OCI-LY7 (cell line): ENCODE measurements at regions not wholly inside any gene's neighbourhood (a gene's known extent, or its start where the extent isn't known, plus 50 kb on each side); places are given as distances from the start of the nearest gene placed in this dataset.

Source experiments
- BruUV-seq: library from RNA; stranded (reverse); fragments of 400-500 nt; replicated peaks from 2 replicates; lab custom pipeline; 2021; lab: Mats Ljungman, UMichigan
- CTCF ChIA-PET: fragments of 300-600 bp; sonication (Branson Sonifier 250); formaldehyde crosslinking; loops from one replicate; lab custom pipeline; 2022; ENCODE audit warnings: antibody characterized with exemption; ENCODE audit not compliant: unreplicated experiment; lab: Charles Lee
- POLR2A ChIA-PET: fragments of 300-600 bp; sonication (Branson Sonifier 250); formaldehyde crosslinking; loops from one replicate; lab custom pipeline; 2022; ENCODE audit warnings: antibody characterized with exemption; lab: Charles Lee
- DNase-seq: peaks from one replicate; pipeline ENCODE4 v3.0.0-alpha.2; 2015; ENCODE audit warnings: low spot score
- H2AFZ ChIP-seq: fragments of 200-600 bp; sonication (generic), shearing (Covaris generic); 2 replicates; pipeline ENCODE4 v1.6.1; 2014; ENCODE audit warnings: mild to moderate bottlenecking, antibody characterized with exemption, low read length, moderate library complexity
- H3K27ac ChIP-seq: fragments of 200-600 bp; sonication (generic); 2 replicates; pipeline ENCODE4 v1.5.1; 2014; ENCODE audit warnings: mixed run types, low read depth, mild to moderate bottlenecking, moderate library complexity, low read length, inconsistent platforms; ENCODE audit not compliant: poor library complexity, severe bottlenecking
- H3K36me3 ChIP-seq: fragments of 200-600 bp; sonication (generic); 2 replicates; pipeline ENCODE4 v1.6.1; 2014; ENCODE audit warnings: mild to moderate bottlenecking, antibody characterized with exemption, low read length, moderate library complexity, mixed read lengths; ENCODE audit not compliant: insufficient read depth
- H3K4me1 ChIP-seq: fragments of 200-600 bp; sonication (generic); 2 replicates; pipeline ENCODE4 v1.5.1; 2014; ENCODE audit warnings: mild to moderate bottlenecking, low read length; ENCODE audit not compliant: insufficient read depth, poor library complexity, severe bottlenecking
- H3K4me2 ChIP-seq: fragments of 200-600 bp; sonication (generic); 2 replicates; pipeline ENCODE4 v1.6.1; 2014; ENCODE audit warnings: mild to moderate bottlenecking, low read length
- H3K4me3 ChIP-seq: fragments of 200-600 bp; sonication (generic); 2 replicates; pipeline ENCODE4 v1.5.1; 2014; ENCODE audit warnings: mild to moderate bottlenecking, low read depth, low read length; ENCODE audit not compliant: poor library complexity, severe bottlenecking
- H3K79me2 ChIP-seq: fragments of 200-600 bp; sonication (generic); 2 replicates; pipeline ENCODE4 v1.6.1; 2016; ENCODE audit warnings: low read depth, mild to moderate bottlenecking, low read length, moderate library complexity, mixed read lengths; ENCODE audit not compliant: insufficient read depth
- H3K9me2 ChIP-seq: fragments of 200-600 bp; sonication (generic); 2 replicates; pipeline ENCODE4 v1.6.1; 2016; ENCODE audit warnings: mild to moderate bottlenecking, low read length, mixed read lengths; ENCODE audit not compliant: insufficient read depth
- H3K9me3 ChIP-seq: fragments of 200-600 bp; sonication (generic); 2 replicates; pipeline ENCODE4 v1.6.1; 2014; ENCODE audit warnings: mild to moderate bottlenecking, mixed run types, low read length, mixed read lengths
- H4K20me1 ChIP-seq: fragments of 200-600 bp; sonication (generic); 2 replicates; pipeline ENCODE4 v1.6.1; 2014; ENCODE audit warnings: mild to moderate bottlenecking, antibody characterized with exemption, low read length, moderate library complexity, mixed read lengths; ENCODE audit not compliant: insufficient read depth
- CTCF ChIP-seq: fragments of 200-600 bp; sonication (generic); conservative IDR thresholded peaks from 2 replicates; pipeline ENCODE4 v1.5.1; 2014; ENCODE audit warnings: mild to moderate bottlenecking, antibody characterized with exemption, low read length, moderate library complexity, mixed read lengths
- EZH2phosphoT487 ChIP-seq: fragments of 200-600 bp; sonication (generic); IDR thresholded peaks from 2 replicates; pipeline ENCODE4 v1.6.1; 2018; ENCODE audit warnings: low read depth, borderline replicate concordance, mild to moderate bottlenecking, mixed run types, antibody characterized with exemption, low read length, moderate library complexity, mixed read lengths
- intact Hi-C: fragments of 100-400 bp; cut with micrococcal nuclease; formaldehyde crosslinking; loops from one replicate; pipeline ENCODE4 v1.10.0; 2022; ENCODE audit not compliant: unreplicated experiment

GRCh38 chr2:16173893-16174692 lies 233.7 kb downstream of the MYCN start:
- H3K9me3 ChIP-seq, result no peaks in the 10 kb centered on the region
- no peak overlapping the region for H2AFZ ChIP-seq
- H3K4me2 ChIP-seq, result no peak overlapping the region
- no peak for DNase-seq
- H3K4me1 ChIP-seq, result no peaks in the 10 kb centered on the region
- no peaks in the 10 kb centered on the region for H3K79me2 ChIP-seq
- H4K20me1 ChIP-seq, result no peaks in the 10 kb centered on the region
- CTCF ChIA-PET, result no interaction called here
- BruUV-seq, result no TSS peak
- no peaks in the 10 kb centered on the region for H3K36me3 ChIP-seq
- intact Hi-C loops, result no loop called here
- POLR2A ChIA-PET, result no interaction called here
- H3K9me2 ChIP-seq, result no peaks in the 10 kb centered on the region
- no peak overlapping the region for H3K27ac ChIP-seq
- no peak overlapping the region for H3K4me3 ChIP-seq
- TF ChIP-seq CTCF, result no peak
- TF ChIP-seq EZH2phosphoT487, result no peak

- CTCF ChIA-PET, result no interaction called here
- DNase-seq, result no peak
Measured at GRCh38 chr2:16172324-16173175, 232.2 kb downstream of the MYCN start.

More at GRCh38 chr2:16172324-16173175, 232.2 kb downstream of the MYCN start:
- no peaks in the 10 kb centered on the region for H4K20me1 ChIP-seq
- H3K9me3 ChIP-seq, result no peaks in the 10 kb centered on the region
- no TSS peak for BruUV-seq
- no peak overlapping the region for H3K4me2 ChIP-seq
- no peak overlapping the region for H2AFZ ChIP-seq
- no peak for TF ChIP-seq EZH2phosphoT487
- TF ChIP-seq CTCF, result no peak
- POLR2A ChIA-PET, result no interaction called here
- H3K27ac ChIP-seq, result no peak overlapping the region
- intact Hi-C loops, result no loop called here
- H3K4me3 ChIP-seq, result no peak overlapping the region
- no peaks in the 10 kb centered on the region for H3K9me2 ChIP-seq
- no peaks in the 10 kb centered on the region for H3K4me1 ChIP-seq
- H3K36me3 ChIP-seq, result no peaks in the 10 kb centered on the region
- H3K79me2 ChIP-seq, result no peaks in the 10 kb centered on the region
